Mucosa of rectum (tissue), 2 donors: ENCODE measurements at regions not wholly inside any gene's neighbourhood (a gene's known extent, or its start where the extent isn't known, plus 50 kb on each side); places are given as distances from the start of the nearest gene placed in this dataset.
"Not testable (repeated sequence)": the region's sequence is repeated elsewhere in the genome, so short reads cannot be mapped to it uniquely, and the experiment has no call there.

Source experiments
- H3K27ac ChIP-seq, 2 donors: one replicate each; pipeline ENCODE4 v1.7.0; 2013; ENCODE audit warnings: inconsistent platforms in 2 of 2, low read depth in 2 of 2, low read length in 2 of 2
- H3K27me3 ChIP-seq, 2 donors: one replicate each; pipeline ENCODE4 v1.7.0; 2013; ENCODE audit warnings: low read length in 2 of 2; ENCODE audit not compliant: control insufficient read depth in 2 of 2, insufficient read depth in 2 of 2
- H3K36me3 ChIP-seq, 2 donors: one replicate each; pipeline ENCODE4 v1.7.0; 2013; ENCODE audit warnings: low read length in 2 of 2; ENCODE audit not compliant: control insufficient read depth in 2 of 2, insufficient read depth in 2 of 2
- H3K4me1 ChIP-seq, 2 donors: one replicate each; pipeline ENCODE4 v1.7.0; 2013; ENCODE audit warnings: low read length in 2 of 2, mild to moderate bottlenecking in 1 of 2; ENCODE audit not compliant: control insufficient read depth in 2 of 2, insufficient read depth in 2 of 2
- H3K4me3 ChIP-seq, 2 donors: one replicate each; pipeline ENCODE4 v1.7.0; 2013; ENCODE audit warnings: low read length in 2 of 2
- H3K9ac ChIP-seq, 2 donors: one replicate each; pipeline ENCODE4 v1.7.0; 2013; ENCODE audit warnings: low read length in 2 of 2, low read depth in 1 of 2, mild to moderate bottlenecking in 1 of 2
- H3K9me3 ChIP-seq, 2 donors: one replicate each; pipeline ENCODE4 v1.7.0; 2013; ENCODE audit warnings: low read length in 2 of 2; ENCODE audit not compliant: control insufficient read depth in 2 of 2
- donor health status: healthy.
- donor health status: Normal muscosa, but diverticular disease.

GRCh38 chr6:811191-811590, 118.3 kb upstream of the EXOC2 start:
- no peaks in the 10 kb centered on the region for H3K4me1 ChIP-seq
- H3K9ac ChIP-seq = no peak overlapping the region
- no peak overlapping the region for H3K27ac ChIP-seq
- H3K27me3 ChIP-seq = no peaks in the 10 kb centered on the region
- no peaks in the 10 kb centered on the region for H3K9me3 ChIP-seq
- no peaks in the 10 kb centered on the region for H3K36me3 ChIP-seq
- H3K4me3 ChIP-seq = no peak overlapping the region

DNA sequence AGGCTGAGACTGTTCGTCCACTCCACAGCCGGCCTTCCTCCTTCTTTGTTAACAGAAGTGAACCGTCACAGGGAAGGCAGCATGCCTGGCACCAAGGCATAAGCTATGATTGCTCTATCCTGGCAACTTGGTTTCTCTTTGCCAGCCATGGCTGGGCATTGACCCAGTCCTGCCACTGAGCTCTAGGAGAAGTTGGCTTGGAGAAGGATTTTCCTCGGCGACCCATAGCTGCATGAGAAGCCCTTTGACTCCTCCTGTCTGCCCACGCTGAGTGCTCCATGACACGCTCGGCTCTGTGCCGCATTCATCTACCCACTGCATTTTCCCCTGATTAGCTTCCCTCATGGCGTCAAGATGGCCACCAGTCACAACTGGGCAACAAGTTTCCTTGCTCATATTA, 111.8 kb upstream of the EXOC2 start:
- H3K4me1 ChIP-seq = no peaks in the 10 kb centered on the region
- no peaks in the 10 kb centered on the region for H3K9me3 ChIP-seq
- H3K27me3 ChIP-seq = peaks cover 0 to 5% of the 10 kb centered on the region in 2 donors
- no peaks in the 10 kb centered on the region for H3K36me3 ChIP-seq
- H3K27ac ChIP-seq = no peak overlapping the region
- H3K9ac ChIP-seq = no peak overlapping the region
- no peak overlapping the region for H3K4me3 ChIP-seq

DNA sequence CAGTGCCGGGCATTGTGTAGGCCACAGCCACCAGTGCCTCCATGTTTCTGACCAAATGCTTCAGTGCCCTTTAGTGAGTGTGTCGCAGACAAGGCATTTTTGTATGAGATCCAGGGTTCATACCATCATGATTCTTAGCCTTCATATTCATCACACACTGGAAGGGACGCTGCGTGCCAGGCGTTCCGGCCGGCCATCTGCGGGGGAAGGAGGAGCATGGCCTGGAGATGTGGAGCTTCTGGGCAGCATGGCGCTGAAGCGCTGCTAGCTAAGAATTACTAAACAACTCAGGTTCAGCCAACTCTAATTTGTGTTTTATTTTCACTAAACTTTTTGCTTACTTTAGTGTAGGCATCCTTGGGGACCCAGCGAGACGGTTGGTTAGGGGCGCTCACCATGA, 111.4 kb upstream of the EXOC2 start:
- no peak overlapping the region for H3K27ac ChIP-seq
- H3K36me3 ChIP-seq = no peaks in the 10 kb centered on the region
- no peaks in the 10 kb centered on the region for H3K9me3 ChIP-seq
- peaks cover 0 to 6% of the 10 kb centered on the region in 2 donors for H3K27me3 ChIP-seq
- no peak overlapping the region for H3K4me3 ChIP-seq
- H3K4me1 ChIP-seq = no peaks in the 10 kb centered on the region
- no peak overlapping the region for H3K9ac ChIP-seq

DNA sequence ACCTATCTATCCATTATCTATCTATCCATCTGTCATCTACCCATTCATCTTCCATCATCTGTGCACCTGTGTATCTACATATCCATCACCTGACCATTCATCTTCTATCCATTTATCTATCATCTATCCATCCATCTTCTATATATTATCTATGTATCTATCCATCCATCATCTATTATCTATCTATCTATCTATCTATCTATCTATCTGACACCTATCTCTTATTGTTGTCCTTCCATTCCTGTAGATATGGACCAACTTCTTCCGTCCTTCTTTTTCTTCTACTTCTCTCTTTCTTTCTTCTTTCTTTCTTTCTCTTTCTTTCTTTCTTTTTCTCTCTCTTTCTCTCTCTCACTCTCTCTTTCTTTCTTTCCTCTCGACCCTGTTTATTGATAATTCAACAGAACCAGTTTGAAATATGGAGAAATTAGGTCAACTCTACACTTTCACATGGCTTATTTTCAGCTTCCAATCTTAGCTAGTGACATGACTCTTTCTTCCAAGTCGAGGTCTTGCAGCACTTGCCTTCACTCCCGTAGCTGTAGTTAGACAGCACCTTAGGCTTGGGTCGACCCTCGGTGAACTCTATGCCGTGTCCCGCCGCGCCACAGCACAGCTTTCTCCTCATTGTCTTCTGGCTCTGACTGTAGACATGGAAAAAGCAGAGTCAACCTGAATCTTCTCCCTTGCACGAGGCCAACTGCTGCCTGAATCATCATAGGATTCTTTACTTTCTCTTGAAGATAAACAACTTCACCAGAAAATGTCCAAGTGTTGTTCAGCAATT, 110.4 kb upstream of the EXOC2 start:
- H3K27ac ChIP-seq = no peak overlapping the region
- no peaks in the 10 kb centered on the region for H3K36me3 ChIP-seq
- no peaks in the 10 kb centered on the region for H3K9me3 ChIP-seq
- H3K9ac ChIP-seq = no peak overlapping the region
- no peaks in the 10 kb centered on the region for H3K4me1 ChIP-seq
- H3K4me3 ChIP-seq = no peak overlapping the region
- H3K27me3 ChIP-seq = peaks cover 0 to 6% of the 10 kb centered on the region in 2 donors

DNA sequence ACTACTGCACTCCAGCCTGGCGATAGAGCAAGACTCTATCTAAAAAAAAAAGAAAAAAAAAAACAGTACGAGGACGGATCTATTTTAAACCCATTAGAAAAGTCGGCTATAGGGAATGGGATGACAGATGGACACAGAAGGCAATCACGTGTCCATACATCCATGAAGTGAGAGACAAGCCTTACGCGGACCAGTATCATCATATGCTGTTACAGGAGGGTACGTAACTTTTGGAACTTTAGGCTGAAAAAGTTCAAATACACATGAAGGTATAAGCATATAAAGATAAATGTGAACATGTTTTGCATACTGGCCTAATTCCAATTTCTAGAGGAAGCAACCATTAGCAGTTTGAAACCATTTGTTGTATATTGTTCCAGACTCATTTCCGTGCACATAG, 109.8 kb upstream of the EXOC2 start:
- Histone ChIP-seq H3K27me3 (peaks cover 0 to 8% of the 10 kb centered on the region in 2 donors), H3K9ac (no peak overlapping the region), H3K4me3 (no peak overlapping the region), H3K9me3 (no peaks in the 10 kb centered on the region), H3K27ac (no peak overlapping the region), H3K36me3 (no peaks in the 10 kb centered on the region), H3K4me1 (no peaks in the 10 kb centered on the region)

GRCh38 chr6:802223-802622, 109.3 kb upstream of the EXOC2 start:
- H3K4me1 ChIP-seq, H3K27ac ChIP-seq, H3K4me3 ChIP-seq, H3K9ac ChIP-seq, H3K9me3 ChIP-seq, H3K27me3 ChIP-seq, H3K36me3 ChIP-seq: not testable (repeated sequence)

DNA sequence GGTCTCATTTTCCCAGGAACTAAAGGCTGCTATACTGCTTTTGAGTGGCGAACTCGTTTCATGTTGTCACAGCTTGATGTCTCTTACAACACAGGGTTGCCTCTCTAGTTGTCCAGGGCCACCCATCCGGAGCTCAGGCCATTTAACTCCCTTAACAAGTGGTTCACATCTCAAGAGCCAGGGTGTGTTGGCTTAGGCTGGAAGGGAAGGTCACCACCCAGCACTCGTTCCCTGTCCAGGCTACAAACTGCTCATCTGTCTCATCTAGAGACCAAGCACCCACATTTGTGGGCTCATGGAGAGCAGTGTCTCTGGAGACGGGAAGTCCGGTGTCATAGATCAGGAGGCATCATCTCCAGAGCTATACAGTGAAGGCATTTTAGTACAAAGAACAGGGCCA, 106.8 kb upstream of the EXOC2 start:
- Histone ChIP-seq H3K27ac (no peak overlapping the region), H3K27me3 (peaks cover 15 to 18% of the 10 kb centered on the region in 2 donors), H3K9ac (no peak overlapping the region), H3K36me3 (no peaks in the 10 kb centered on the region), H3K9me3 (no peaks in the 10 kb centered on the region), H3K4me3 (no peak overlapping the region), H3K4me1 (no peaks in the 10 kb centered on the region)

DNA sequence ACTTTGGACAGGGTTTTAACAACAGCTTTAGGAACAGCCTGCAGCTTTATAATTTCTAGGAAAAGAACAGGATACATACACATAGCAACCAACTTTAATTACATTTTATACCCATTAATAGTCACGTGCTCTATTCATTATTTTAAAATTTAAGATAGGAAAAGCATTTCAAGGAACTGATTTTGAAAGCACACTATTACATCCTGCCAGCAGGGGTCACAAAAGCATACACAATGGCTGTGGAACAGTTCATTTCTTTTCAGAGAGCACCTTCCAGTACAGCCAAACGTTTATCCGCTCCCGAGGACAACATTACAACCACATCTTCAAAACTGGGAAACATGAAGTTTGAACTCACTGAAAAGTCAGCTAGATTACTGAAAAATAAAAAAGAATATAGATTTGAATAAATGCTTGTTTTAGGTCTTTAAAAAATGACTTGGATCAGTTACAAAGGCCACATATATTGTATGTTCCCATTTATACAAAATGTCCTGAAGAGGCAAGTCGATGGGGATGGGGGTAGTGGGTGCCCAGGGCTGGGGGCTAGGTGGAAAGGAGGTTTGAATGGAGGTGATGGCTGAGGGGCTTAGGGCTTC, 104.6 kb upstream of the EXOC2 start:
- Histone ChIP-seq H3K9me3 (no peaks in the 10 kb centered on the region), H3K9ac (no peak overlapping the region), H3K27me3 (peaks cover 19 to 26% of the 10 kb centered on the region in 2 donors)

GRCh38 chr6:795046-795685, 102.2 kb upstream of the EXOC2 start:
- H3K27ac ChIP-seq = no peak overlapping the region

More for the DNA sequence above, 104.6 kb upstream of the EXOC2 start:
- H3K4me1 ChIP-seq = no peaks in the 10 kb centered on the region
- H3K36me3 ChIP-seq = no peaks in the 10 kb centered on the region
- H3K27ac ChIP-seq = no peak overlapping the region
- no peak overlapping the region for H3K4me3 ChIP-seq

GRCh38 chr6:793261-793660, 100.3 kb upstream of the EXOC2 start:
- H3K4me3 ChIP-seq = no peak overlapping the region

More at GRCh38 chr6:795046-795685, 102.2 kb upstream of the EXOC2 start:
- peaks cover 19 to 30% of the 10 kb centered on the region in 2 donors for H3K27me3 ChIP-seq
- no peaks in the 10 kb centered on the region for H3K9me3 ChIP-seq
- no peaks in the 10 kb centered on the region for H3K36me3 ChIP-seq
- no peak overlapping the region for H3K4me3 ChIP-seq
- no peaks in the 10 kb centered on the region for H3K4me1 ChIP-seq
- no peak overlapping the region for H3K9ac ChIP-seq

More at GRCh38 chr6:793261-793660, 100.3 kb upstream of the EXOC2 start:
- no peak overlapping the region for H3K9ac ChIP-seq
- peaks cover 19 to 28% of the 10 kb centered on the region in 2 donors for H3K27me3 ChIP-seq
- H3K9me3 ChIP-seq = no peaks in the 10 kb centered on the region
- no peaks in the 10 kb centered on the region for H3K4me1 ChIP-seq
- no peak overlapping the region for H3K27ac ChIP-seq
- no peaks in the 10 kb centered on the region for H3K36me3 ChIP-seq
